ENCODE measurements at regions not wholly inside any gene's neighbourhood (a gene's known extent, or its start where the extent isn't known, plus 50 kb on each side); places are given as distances from the start of the nearest gene placed in this dataset.

DNA sequence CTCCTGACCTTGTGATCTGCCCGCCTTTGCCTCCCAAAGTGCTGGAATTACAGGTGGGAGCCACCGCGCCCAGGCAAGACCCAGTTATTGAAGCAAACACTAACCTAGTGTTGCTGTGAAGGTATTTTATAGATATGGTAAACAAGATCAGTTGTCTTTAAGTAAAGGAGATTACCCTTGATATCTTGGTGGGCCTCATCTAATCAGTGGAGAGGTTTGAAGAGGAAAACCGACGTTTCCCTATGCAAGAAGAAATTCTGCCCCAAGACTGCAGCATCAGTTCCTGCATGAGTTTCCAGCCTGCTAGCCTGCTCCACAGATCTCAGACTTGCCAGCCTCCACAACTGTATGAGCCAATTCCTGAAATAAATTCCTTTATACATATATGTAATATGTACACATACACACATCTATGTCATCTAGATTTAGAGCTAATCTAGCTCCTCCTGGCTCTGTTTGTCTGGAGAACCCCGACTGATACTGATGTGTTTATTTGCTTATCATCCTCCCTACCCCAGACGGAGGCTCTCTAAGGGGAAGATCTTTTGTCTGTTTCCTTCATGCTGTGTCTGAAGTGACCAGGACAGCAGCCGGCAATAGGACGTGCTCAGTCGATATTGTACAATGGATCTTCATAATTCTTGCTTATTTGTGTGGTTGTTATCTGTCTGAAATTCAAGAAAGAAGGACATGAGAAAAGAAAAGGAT, 90.9 kb downstream of the IER5 start:
- TF ChIP-seq, protein P1, sequence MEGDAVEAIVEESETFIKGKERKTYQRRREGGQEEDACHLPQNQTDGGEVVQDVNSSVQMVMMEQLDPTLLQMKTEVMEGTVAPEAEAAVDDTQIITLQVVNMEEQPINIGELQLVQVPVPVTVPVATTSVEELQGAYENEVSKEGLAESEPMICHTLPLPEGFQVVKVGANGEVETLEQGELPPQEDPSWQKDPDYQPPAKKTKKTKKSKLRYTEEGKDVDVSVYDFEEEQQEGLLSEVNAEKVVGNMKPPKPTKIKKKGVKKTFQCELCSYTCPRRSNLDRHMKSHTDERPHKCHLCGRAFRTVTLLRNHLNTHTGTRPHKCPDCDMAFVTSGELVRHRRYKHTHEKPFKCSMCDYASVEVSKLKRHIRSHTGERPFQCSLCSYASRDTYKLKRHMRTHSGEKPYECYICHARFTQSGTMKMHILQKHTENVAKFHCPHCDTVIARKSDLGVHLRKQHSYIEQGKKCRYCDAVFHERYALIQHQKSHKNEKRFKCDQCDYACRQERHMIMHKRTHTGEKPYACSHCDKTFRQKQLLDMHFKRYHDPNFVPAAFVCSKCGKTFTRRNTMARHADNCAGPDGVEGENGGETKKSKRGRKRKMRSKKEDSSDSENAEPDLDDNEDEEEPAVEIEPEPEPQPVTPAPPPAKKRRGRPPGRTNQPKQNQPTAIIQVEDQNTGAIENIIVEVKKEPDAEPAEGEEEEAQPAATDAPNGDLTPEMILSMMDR (IDR thresholded peaks at IDR 0.05), result no peak
- TF ChIP-seq POLR2A (IDR thresholded peaks at IDR 0.05), result no peak

All from thyroid gland (tissue), 4 donors.